SK-N-SH treated with all-trans-retinoic acid at 6 μM for 48 hours (cell line): ENCODE measurements at regions not wholly inside any gene's neighbourhood (a gene's known extent, or its start where the extent isn't known, plus 50 kb on each side); places are given as distances from the start of the nearest gene placed in this dataset.

ENCODE experiments used
- ATAC-seq: fragments of 200-7000 bp; cut with Tn5 transposase; 3 replicates; pipeline ENCODE4 v1.9.1; 2020; ENCODE audit warnings: mild to moderate bottlenecking, moderate library complexity
- ARNTL ChIP-seq: fragments of 450-650 bp; formaldehyde crosslinking; IDR thresholded peaks from 2 replicates; pipeline ENCODE4 v1.5.0; 2020; ENCODE audit warnings: low read depth, mild to moderate bottlenecking, moderate library complexity, borderline replicate concordance
- BACH2 ChIP-seq: fragments of 250-450 bp; sonication (Bioruptor Pico); IDR thresholded peaks from 2 replicates; pipeline ENCODE4 v1.9.0; 2021; ENCODE audit warnings: mild to moderate bottlenecking, borderline replicate concordance
- CSDC2 ChIP-seq: fragments of 250-450 bp; sonication (Bioruptor Pico); IDR thresholded peaks from 2 replicates; pipeline ENCODE4 v1.5.0; 2020; ENCODE audit warnings: mild to moderate bottlenecking, moderate library complexity
- ESRRG ChIP-seq: fragments of 250-450 bp; sonication (Bioruptor Pico); IDR thresholded peaks from 2 replicates; pipeline ENCODE4 v1.6.1; 2021; ENCODE audit warnings: mild to moderate bottlenecking
- GLIS3 ChIP-seq: fragments of 250-450 bp; sonication (Bioruptor Pico); IDR thresholded peaks from 2 replicates; pipeline ENCODE4 v1.5.0; 2020; ENCODE audit warnings: mild to moderate bottlenecking, moderate library complexity
- ISL1 ChIP-seq: fragments of 250-450 bp; sonication (Bioruptor Pico); IDR thresholded peaks from 2 replicates; pipeline ENCODE4 v2.1.2; 2022; ENCODE audit warnings: mild to moderate bottlenecking, moderate library complexity
- OSR1 ChIP-seq: fragments of 250-450 bp; sonication (Bioruptor Pico); IDR thresholded peaks from 2 replicates; pipeline ENCODE4 v1.8.0; 2022; ENCODE audit warnings: moderate library complexity, mild to moderate bottlenecking, inconsistent platforms
- PPARA ChIP-seq: fragments of 250-450 bp; sonication (Bioruptor Pico); IDR thresholded peaks from 2 replicates; pipeline ENCODE4 v1.5.0; 2020; ENCODE audit warnings: mild to moderate bottlenecking, borderline replicate concordance
- RARB ChIP-seq: fragments of 250-450 bp; sonication (Bioruptor Pico); IDR thresholded peaks from 2 replicates; pipeline ENCODE4 v1.8.0; 2021; ENCODE audit warnings: mild to moderate bottlenecking, moderate library complexity
- SNAI2 ChIP-seq: fragments of 250-450 bp; sonication (Bioruptor Pico); IDR thresholded peaks from 2 replicates; pipeline ENCODE4 v1.5.0; 2020; ENCODE audit warnings: mild to moderate bottlenecking, moderate library complexity
- TOX ChIP-seq: fragments of 250-450 bp; sonication (Bioruptor Pico); IDR thresholded peaks from 2 replicates; pipeline ENCODE4 v1.8.0; 2021; ENCODE audit warnings: mild to moderate bottlenecking, moderate library complexity, borderline replicate concordance
- ZC3H10 ChIP-seq: fragments of 250-450 bp; sonication (Bioruptor Pico); IDR thresholded peaks from 2 replicates; pipeline ENCODE4 v1.5.1; 2021; ENCODE audit warnings: mild to moderate bottlenecking, moderate library complexity
- ZFP30 ChIP-seq: fragments of 450-650 bp; formaldehyde crosslinking; IDR thresholded peaks from 2 replicates; pipeline ENCODE4 v1.5.0; 2022; ENCODE audit warnings: mild to moderate bottlenecking, moderate library complexity
- ZNF565 ChIP-seq: fragments of 450-650 bp; formaldehyde crosslinking; conservative IDR thresholded peaks from 2 replicates; pipeline ENCODE4 v1.5.0; 2020; ENCODE audit warnings: low read depth, mild to moderate bottlenecking, moderate library complexity
- ZNF70 ChIP-seq: fragments of 450-650 bp; formaldehyde crosslinking; IDR thresholded peaks from 2 replicates; pipeline ENCODE4 v1.5.0; 2020; ENCODE audit warnings: mild to moderate bottlenecking, moderate library complexity
- ZNF8 ChIP-seq: fragments of 450-650 bp; formaldehyde crosslinking; IDR thresholded peaks from 2 replicates; pipeline ENCODE4 v1.5.0; 2020; ENCODE audit warnings: mild to moderate bottlenecking, moderate library complexity
- TF ChIP-seq, protein P1 (sequence below): fragments of 250-450 bp; sonication (Bioruptor Pico); IDR thresholded peaks from 2 replicates; pipeline ENCODE4 v1.8.0; 2020; ENCODE audit warnings: mild to moderate bottlenecking, moderate library complexity, borderline replicate concordance
- TF ChIP-seq, protein P2 (sequence below): fragments of 250-450 bp; sonication (Bioruptor Pico); IDR thresholded peaks from 2 replicates; pipeline ENCODE4 v1.8.0; 2021; ENCODE audit warnings: low read depth, mild to moderate bottlenecking, moderate library complexity, borderline replicate concordance
- TF ChIP-seq, protein P3 (sequence below): fragments of 250-450 bp; sonication (Bioruptor Pico); IDR thresholded peaks from 2 replicates; pipeline ENCODE4 v1.5.1; 2021; ENCODE audit warnings: mild to moderate bottlenecking, moderate library complexity
- TF ChIP-seq, protein P4 (sequence below): fragments of 250-450 bp; sonication (Bioruptor Pico); IDR thresholded peaks from 2 replicates; pipeline ENCODE4 v1.5.1; 2020; ENCODE audit warnings: low read depth, mild to moderate bottlenecking, moderate library complexity
- TF ChIP-seq, protein P5 (sequence below): fragments of 250-450 bp; sonication (Bioruptor Pico); IDR thresholded peaks from 2 replicates; pipeline ENCODE4 v1.5.0; 2020; ENCODE audit warnings: mild to moderate bottlenecking, moderate library complexity

DNA sequence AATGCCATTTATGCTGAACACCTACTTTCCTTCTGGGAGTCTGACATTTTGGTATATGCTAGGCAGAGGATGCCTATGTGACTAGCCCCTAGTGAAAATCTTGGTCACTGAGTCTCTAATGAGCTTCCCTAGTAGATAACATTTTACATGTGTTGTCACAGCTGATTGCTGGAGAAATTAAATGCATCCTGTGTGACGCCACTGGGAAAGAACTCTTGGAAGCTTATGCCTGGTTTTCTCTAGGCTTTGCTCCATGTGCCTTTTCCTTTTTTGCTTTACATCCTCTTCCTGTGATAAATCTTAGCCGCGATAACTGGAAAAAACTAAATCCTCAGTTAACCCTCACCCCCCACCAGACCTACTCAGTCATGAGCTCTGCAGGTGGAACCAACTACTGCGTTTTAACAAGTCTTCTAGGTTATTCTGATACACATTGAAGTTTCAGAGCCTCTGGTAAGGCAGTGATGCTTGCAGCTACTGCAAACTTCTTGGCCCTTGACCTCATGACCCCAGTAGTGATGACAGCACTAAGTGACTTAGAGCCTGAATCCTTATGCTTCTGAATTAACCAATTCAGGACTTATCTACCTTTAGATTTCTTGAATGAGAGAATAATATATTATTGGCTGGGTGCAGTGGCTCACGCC is 292.4 kb upstream of the SOX14 start:
- TF ChIP-seq BACH2 (no peak), ZNF565 (CRISPR knock-in tag) (no peak), ZNF70 (CRISPR knock-in tag) (no peak), ZC3H10 (CRISPR knock-in tag) (no peak), ISL1 (no peak), OSR1 (CRISPR knock-in tag) (no peak), ZNF8 (CRISPR knock-in tag) (no peak), ESRRG (CRISPR knock-in tag) (no peak), ZFP30 (CRISPR knock-in tag) (no peak), RARB (CRISPR knock-in tag) (no peak), TOX (CRISPR knock-in tag) (no peak)
- TF ChIP-seq, protein P1, sequence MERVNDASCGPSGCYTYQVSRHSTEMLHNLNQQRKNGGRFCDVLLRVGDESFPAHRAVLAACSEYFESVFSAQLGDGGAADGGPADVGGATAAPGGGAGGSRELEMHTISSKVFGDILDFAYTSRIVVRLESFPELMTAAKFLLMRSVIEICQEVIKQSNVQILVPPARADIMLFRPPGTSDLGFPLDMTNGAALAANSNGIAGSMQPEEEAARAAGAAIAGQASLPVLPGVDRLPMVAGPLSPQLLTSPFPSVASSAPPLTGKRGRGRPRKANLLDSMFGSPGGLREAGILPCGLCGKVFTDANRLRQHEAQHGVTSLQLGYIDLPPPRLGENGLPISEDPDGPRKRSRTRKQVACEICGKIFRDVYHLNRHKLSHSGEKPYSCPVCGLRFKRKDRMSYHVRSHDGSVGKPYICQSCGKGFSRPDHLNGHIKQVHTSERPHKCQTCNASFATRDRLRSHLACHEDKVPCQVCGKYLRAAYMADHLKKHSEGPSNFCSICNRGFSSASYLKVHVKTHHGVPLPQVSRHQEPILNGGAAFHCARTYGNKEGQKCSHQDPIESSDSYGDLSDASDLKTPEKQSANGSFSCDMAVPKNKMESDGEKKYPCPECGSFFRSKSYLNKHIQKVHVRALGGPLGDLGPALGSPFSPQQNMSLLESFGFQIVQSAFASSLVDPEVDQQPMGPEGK (CRISPR knock-in tag), result no peak
- TF ChIP-seq, protein P2, sequence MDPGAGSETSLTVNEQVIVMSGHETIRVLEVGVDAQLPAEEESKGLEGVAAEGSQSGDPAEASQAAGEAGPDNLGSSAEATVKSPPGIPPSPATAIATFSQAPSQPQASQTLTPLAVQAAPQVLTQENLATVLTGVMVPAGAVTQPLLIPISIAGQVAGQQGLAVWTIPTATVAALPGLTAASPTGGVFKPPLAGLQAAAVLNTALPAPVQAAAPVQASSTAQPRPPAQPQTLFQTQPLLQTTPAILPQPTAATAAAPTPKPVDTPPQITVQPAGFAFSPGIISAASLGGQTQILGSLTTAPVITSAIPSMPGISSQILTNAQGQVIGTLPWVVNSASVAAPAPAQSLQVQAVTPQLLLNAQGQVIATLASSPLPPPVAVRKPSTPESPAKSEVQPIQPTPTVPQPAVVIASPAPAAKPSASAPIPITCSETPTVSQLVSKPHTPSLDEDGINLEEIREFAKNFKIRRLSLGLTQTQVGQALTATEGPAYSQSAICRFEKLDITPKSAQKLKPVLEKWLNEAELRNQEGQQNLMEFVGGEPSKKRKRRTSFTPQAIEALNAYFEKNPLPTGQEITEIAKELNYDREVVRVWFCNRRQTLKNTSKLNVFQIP (CRISPR knock-in tag), result no peak

DNA sequence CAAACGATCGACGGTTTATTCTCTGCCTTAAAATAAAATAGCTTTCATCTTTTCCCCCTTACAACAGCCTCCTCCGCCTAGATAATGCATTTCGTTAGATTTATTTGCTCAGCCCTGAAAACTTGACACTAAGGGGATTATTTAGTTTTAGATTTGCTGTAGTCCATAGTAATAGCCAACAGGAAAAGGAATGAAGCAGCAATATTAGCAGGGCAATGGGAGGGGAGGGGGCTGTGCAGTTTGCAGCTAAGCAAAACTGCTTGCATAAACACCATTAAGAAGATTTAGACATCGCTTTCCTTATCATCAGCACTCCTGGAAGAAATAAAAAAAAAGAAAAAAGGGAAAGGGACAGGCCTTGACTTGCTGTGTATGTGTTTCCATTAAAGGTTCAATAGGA is 286.5 kb upstream of the SOX14 start:
- TF ChIP-seq PPARA (CRISPR knock-in tag) (no peak), ZFP30 (CRISPR knock-in tag) (no peak), ARNTL (CRISPR knock-in tag) (no peak), ISL1 (no peak), OSR1 (CRISPR knock-in tag) (no peak), ZNF565 (CRISPR knock-in tag) (no peak), ZC3H10 (CRISPR knock-in tag) (no peak), RARB (CRISPR knock-in tag) (no peak), ESRRG (CRISPR knock-in tag) (no peak), CSDC2 (CRISPR knock-in tag) (no peak), TOX (CRISPR knock-in tag) (no peak), SNAI2 (CRISPR knock-in tag) (no peak), ZNF70 (CRISPR knock-in tag) (no peak), GLIS3 (CRISPR knock-in tag) (no peak)
- TF ChIP-seq, protein P3, sequence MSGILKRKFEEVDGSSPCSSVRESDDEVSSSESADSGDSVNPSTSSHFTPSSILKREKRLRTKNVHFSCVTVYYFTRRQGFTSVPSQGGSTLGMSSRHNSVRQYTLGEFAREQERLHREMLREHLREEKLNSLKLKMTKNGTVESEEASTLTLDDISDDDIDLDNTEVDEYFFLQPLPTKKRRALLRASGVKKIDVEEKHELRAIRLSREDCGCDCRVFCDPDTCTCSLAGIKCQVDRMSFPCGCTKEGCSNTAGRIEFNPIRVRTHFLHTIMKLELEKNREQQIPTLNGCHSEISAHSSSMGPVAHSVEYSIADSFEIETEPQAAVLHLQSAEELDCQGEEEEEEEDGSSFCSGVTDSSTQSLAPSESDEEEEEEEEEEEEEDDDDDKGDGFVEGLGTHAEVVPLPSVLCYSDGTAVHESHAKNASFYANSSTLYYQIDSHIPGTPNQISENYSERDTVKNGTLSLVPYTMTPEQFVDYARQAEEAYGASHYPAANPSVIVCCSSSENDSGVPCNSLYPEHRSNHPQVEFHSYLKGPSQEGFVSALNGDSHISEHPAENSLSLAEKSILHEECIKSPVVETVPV (CRISPR knock-in tag), result no peak
- TF ChIP-seq, protein P2 (CRISPR knock-in tag), result no peak
- TF ChIP-seq, protein P4, sequence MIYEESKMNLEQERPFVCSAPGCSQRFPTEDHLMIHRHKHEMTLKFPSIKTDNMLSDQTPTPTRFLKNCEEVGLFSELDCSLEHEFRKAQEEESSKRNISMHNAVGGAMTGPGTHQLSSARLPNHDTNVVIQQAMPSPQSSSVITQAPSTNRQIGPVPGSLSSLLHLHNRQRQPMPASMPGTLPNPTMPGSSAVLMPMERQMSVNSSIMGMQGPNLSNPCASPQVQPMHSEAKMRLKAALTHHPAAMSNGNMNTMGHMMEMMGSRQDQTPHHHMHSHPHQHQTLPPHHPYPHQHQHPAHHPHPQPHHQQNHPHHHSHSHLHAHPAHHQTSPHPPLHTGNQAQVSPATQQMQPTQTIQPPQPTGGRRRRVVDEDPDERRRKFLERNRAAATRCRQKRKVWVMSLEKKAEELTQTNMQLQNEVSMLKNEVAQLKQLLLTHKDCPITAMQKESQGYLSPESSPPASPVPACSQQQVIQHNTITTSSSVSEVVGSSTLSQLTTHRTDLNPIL (CRISPR knock-in tag), result no peak
- TF ChIP-seq, protein P5, sequence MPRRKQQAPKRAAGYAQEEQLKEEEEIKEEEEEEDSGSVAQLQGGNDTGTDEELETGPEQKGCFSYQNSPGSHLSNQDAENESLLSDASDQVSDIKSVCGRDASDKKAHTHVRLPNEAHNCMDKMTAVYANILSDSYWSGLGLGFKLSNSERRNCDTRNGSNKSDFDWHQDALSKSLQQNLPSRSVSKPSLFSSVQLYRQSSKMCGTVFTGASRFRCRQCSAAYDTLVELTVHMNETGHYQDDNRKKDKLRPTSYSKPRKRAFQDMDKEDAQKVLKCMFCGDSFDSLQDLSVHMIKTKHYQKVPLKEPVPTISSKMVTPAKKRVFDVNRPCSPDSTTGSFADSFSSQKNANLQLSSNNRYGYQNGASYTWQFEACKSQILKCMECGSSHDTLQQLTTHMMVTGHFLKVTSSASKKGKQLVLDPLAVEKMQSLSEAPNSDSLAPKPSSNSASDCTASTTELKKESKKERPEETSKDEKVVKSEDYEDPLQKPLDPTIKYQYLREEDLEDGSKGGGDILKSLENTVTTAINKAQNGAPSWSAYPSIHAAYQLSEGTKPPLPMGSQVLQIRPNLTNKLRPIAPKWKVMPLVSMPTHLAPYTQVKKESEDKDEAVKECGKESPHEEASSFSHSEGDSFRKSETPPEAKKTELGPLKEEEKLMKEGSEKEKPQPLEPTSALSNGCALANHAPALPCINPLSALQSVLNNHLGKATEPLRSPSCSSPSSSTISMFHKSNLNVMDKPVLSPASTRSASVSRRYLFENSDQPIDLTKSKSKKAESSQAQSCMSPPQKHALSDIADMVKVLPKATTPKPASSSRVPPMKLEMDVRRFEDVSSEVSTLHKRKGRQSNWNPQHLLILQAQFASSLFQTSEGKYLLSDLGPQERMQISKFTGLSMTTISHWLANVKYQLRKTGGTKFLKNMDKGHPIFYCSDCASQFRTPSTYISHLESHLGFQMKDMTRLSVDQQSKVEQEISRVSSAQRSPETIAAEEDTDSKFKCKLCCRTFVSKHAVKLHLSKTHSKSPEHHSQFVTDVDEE (CRISPR knock-in tag), result no peak
- no peak for ATAC-seq

More for the DNA sequence above, 292.4 kb upstream of the SOX14 start:
- no peak for ATAC-seq
